Prostate gland (tissue), 2 donors: ENCODE measurements at regions not wholly inside any gene's neighbourhood (a gene's known extent, or its start where the extent isn't known, plus 50 kb on each side); places are given as distances from the start of the nearest gene placed in this dataset.
A peak's percentile ranks its signal among the peaks of the same experiment; 100 is the strongest.

Experiments
- DNase-seq: peaks from one replicate; pipeline ENCODE4 v3.0.0-alpha.2; 2019; ENCODE audit warnings: low spot score
- H3K27ac ChIP-seq, 2 donors: fragments of 200-600 bp; sonication (generic); 2 replicates each; pipeline ENCODE4 v1.5.1; 2017 to 2019
- H3K27me3 ChIP-seq: fragments of 200-600 bp; sonication (generic); replicated peaks from 2 replicates; pipeline ENCODE4 v1.5.1; 2019; ENCODE audit not compliant: insufficient read depth
- H3K36me3 ChIP-seq, 2 donors: fragments of 200-600 bp; sonication (generic); 1 replicate in 1 of 2; 2 replicates in 1 of 2; pipeline versions ENCODE4 v1.5.1 to v1.8.1; 2017 to 2019
- H3K4me1 ChIP-seq: fragments of 200-600 bp; sonication (generic); replicated peaks from 2 replicates; pipeline ENCODE4 v1.5.1; 2019
- H3K4me3 ChIP-seq, 2 donors: fragments of 200-600 bp; sonication (generic); 2 replicates each; pipeline ENCODE4 v1.5.1; 2017 to 2019
- H3K9me3 ChIP-seq: fragments of 200-600 bp; sonication (generic); 2 replicates; pipeline ENCODE4 v1.5.1; 2017
- CTCF ChIP-seq, 4 experiments: fragments of 200-600 bp in 2 of 4; fragments of 450-650 bp in 2 of 4; sonication (generic) in 2 of 4; IDR thresholded peaks; 1 replicate in 3 of 4; 2 replicates in 1 of 4; pipeline ENCODE4 v1.5.1; 2016 to 2019; ENCODE audit warnings: antibody characterized with exemption in 4 of 4, mild to moderate bottlenecking in 2 of 4, moderate library complexity in 2 of 4
- POLR2A ChIP-seq: fragments of 450-650 bp; IDR thresholded peaks from one replicate; pipeline ENCODE4 v1.6.1; 2016; ENCODE audit warnings: antibody characterized with exemption, mild to moderate bottlenecking
- POLR2AphosphoS5 ChIP-seq: sonication (generic); formaldehyde crosslinking; IDR thresholded peaks from one replicate; pipeline ENCODE4 v1.6.1; 2017; ENCODE audit warnings: antibody characterized with exemption
- WGBS: methylation state at CpG from one replicate; pipeline ENCODE4 v1.1.5; 2018; 5-methylcytosine and 5-hydroxymethylcytosine counted together
- intact Hi-C: fragments of 100-400 bp; cut with DNase I; formaldehyde crosslinking; loops from one replicate; pipeline ENCODE4 v1.14.2; 2022

GRCh38 chr2:235134420-235134819, 182.6 kb downstream of the SH3BP4 start:
- DNase-seq = no peak
- Histone ChIP-seq H3K36me3 (no peaks in the 10 kb centered on the region), H3K9me3 (no peaks in the 10 kb centered on the region), H3K4me1 (no peaks in the 10 kb centered on the region), H3K27me3 (no peaks in the 10 kb centered on the region), H3K27ac (no peak overlapping the region), H3K4me3 (no peak overlapping the region)
- 71% methylated on average over 3 of the region's 3 CpGs for WGBS
- no peak for TF ChIP-seq POLR2A
- TF ChIP-seq CTCF (IDR thresholded peaks at IDR 0.05) = no peak
- intact Hi-C loops = no loop called here

- DNase-seq = no peak
- Histone ChIP-seq H3K36me3 (no peaks in the 10 kb centered on the region), H3K4me1 (no peaks in the 10 kb centered on the region), H3K9me3 (no peaks in the 10 kb centered on the region), H3K27ac (no peak overlapping the region), H3K4me3 (no peak overlapping the region), H3K27me3 (no peaks in the 10 kb centered on the region)
- TF ChIP-seq CTCF (IDR thresholded peaks at IDR 0.05) (no peak), POLR2A (no peak), POLR2AphosphoS5 (no peak)
- WGBS = 95% methylated on average over 4 of the region's 4 CpGs
- intact Hi-C loops = no loop called here
These were observed 183.6 kb downstream of the SH3BP4 start for GRCh38 chr2:235135195-235135965.

GRCh38 chr2:235135990-235136561, 184.3 kb downstream of the SH3BP4 start:
- H3K36me3 ChIP-seq = no peaks in the 10 kb centered on the region
- H3K27ac ChIP-seq = no peak overlapping the region
- TF ChIP-seq POLR2A = no peak
- TF ChIP-seq CTCF (IDR thresholded peaks at IDR 0.05) = peak; percentile 50 to 77 (median 68)
- no peaks in the 10 kb centered on the region for H3K27me3 ChIP-seq
- no peaks in the 10 kb centered on the region for H3K9me3 ChIP-seq
- no peak overlapping the region for H3K4me3 ChIP-seq
- DNase-seq = peak; percentile 61
- H3K4me1 ChIP-seq = no peaks in the 10 kb centered on the region
- intact Hi-C loops = loop anchor here (2.0 kb wide), 2 partner anchors 457 to 611 kb away; no protein-coding TSS in a partner anchor
- WGBS = 39% methylated on average over 19 of the region's 19 CpGs

- Histone ChIP-seq H3K27ac (no peak overlapping the region), H3K4me1 (no peaks in the 10 kb centered on the region), H3K27me3 (no peaks in the 10 kb centered on the region), H3K9me3 (no peaks in the 10 kb centered on the region), H3K36me3 (no peaks in the 10 kb centered on the region), H3K4me3 (no peak overlapping the region)
- intact Hi-C loops = no loop called here
- 90% methylated on average over 10 of the region's 10 CpGs for WGBS
- no peak for DNase-seq
- no peak for TF ChIP-seq POLR2A
- no peak for TF ChIP-seq POLR2AphosphoS5
- TF ChIP-seq CTCF (IDR thresholded peaks at IDR 0.05) = no peak
These were observed 186.5 kb downstream of the SH3BP4 start for GRCh38 chr2:235138339-235138738.
